Stimulated activated CD4-positive, alpha-beta T cell treated with anti-CD3 and anti-CD28 coated beads, Interleukin-1b, Interleukin-23, amount 100 ng/mL, for 1 hour (primary cell): ENCODE measurements at regions not wholly inside any gene's neighbourhood (a gene's known extent, or its start where the extent isn't known, plus 50 kb on each side); places are given as distances from the start of the nearest gene placed in this dataset.

Source experiments
- DNase-seq, 2 donors: peaks; one replicate each; pipeline ENCODE4 v3.0.0-alpha.2; 2020; ENCODE audit warnings: low read depth in 2 of 2

DNA sequence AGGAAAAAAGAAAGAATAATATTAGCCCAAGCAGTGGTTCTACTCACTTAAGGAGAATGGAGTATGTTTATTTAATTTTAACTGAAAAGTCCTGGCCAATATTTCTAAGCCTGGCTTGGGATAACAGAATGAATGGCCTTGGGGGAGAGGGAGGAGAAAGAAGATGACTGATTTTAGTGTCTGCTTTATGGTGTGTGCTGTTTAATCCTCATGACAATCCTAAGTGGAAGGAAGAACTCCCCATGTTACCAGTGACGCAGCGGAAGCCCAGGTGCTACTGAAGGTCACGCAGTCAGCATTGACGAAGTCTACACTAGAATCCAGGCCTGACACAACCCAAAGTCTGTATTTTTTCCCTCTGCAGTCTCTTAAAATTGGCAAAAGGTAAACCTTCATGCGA, 50.5 kb downstream of the PALM2AKAP2 start:
- no peak for DNase-seq

DNA sequence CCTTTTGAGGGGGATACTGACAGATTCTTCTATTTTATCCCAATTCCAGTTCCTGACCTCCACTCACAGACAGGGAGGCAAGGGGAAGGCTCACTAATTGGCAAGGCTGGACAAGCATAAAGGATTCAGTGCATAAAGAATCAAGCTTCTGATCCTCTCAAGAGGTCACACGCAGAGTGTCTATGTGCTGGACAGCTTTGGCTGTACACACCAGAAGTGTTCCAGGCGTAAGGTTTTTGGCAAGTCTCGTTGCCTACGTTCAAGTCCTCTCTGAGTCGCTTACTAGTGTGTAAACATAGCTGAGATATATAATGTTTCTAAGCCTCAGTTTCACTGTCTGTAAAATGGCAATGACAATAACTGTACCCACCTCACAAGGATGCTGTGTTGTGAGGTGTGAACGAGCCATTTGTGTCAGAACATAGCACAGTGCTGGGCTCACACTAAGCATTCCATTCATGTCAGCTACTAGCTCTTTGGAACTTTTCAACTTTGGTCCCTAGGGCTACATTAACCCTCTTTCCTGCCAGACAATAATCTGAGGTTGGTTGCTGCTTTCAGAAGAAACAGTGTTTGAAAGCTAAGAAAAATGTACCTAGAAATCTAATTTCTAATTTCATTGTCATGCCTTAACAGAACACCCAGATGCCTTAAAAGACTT, 52.1 kb downstream of the PALM2AKAP2 start:
- no peak for DNase-seq

DNA sequence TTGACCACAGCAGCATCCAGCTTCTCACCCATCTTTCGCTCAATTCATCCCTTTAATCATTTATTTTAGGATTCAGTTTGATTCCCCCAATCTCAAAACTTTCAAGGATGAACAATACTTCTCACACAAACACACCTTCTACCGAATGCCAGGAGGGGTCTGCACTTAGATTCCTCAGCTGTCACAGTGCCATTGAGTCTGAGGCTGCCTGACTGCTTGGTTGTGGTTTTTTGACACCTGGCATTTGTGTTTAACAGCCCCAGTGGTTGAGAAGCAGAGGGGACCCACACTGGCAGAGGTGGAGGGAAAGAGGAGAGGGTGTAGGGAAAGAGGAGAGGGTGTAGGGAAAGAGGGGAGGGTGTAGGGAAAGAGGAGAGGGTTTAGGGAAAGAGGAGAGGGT, 54.9 kb downstream of the PALM2AKAP2 start:
- no peak for DNase-seq

DNA sequence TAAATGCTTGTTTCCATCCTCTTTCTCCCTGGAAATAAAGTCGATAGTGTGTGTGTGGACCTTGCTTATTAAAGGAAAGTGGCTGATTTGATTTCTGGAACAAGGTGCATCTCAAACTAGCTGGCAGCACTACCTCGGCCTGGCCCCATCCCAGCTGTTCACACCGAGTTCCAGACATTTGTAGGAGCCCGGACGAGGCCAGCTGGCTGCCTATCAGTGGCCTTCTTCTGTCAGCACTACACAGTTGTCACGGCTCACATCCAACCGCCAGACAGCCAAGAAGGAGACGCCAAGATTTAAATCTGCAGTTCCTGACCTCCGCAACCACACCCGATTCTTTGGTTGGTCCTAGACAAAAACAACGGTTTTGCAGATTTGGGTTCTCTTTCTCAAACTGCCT, 63.6 kb downstream of the PALM2AKAP2 start:
- no peak for DNase-seq

DNA sequence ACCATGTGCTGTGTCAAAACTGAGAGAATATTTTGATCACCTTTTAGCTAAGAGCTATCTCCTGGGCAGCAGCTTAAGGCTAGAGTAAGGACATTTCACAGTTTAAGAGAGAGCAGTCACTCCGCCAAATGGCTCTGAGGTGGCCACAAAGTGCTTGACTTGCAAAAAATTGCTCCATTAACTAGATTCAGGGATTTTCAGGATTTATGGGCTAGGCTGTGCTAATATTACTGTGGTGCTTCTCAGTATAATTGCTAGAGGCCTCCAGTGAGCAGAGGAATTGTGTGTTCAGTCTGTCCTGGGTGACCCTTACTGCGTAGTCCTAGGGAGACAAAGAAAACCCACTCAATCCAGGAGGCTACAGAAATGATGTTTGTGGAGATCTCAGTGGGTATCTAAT, 65.2 kb downstream of the PALM2AKAP2 start:
- no peak for DNase-seq

DNA sequence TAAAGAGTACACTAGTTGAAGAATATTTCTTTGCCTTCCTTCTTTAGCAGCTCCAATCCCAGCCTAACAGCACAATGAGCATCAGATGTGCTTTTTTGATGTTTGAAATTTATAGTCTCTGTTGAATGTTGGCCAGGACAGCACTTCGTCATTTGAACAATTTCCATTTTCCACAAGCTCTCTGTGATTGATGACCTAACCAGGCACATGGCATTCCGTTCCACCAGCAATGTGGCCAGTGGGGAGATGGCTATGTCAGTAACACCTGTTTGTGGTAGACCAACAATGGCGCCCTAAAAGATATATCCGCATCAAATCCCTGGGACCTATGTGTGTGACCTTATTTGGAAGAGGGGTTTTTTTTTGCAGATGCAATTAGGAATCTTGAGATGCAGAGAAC, 66.8 kb downstream of the PALM2AKAP2 start:
- DNase-seq, result no peak

DNA sequence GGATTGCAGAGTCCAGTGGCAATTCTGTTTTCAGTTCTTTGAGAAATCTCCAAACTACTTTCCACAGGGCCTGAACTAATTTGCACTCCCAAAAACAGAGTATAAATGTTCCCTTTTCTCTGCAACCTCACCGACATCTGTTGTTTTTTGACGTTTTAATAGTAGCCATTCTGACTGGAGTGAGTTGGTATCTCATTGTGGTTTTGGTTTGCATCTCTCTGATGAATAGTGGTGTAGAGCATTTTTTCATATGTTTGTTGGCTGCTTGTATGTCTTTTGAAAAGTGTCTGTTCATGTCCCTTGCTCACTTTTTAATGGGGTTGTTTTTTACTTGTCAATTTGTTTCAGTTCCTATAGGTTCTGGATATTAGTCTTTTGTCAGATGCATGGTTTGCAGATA, 72.6 kb downstream of the PALM2AKAP2 start:
- DNase-seq, result no peak

DNA sequence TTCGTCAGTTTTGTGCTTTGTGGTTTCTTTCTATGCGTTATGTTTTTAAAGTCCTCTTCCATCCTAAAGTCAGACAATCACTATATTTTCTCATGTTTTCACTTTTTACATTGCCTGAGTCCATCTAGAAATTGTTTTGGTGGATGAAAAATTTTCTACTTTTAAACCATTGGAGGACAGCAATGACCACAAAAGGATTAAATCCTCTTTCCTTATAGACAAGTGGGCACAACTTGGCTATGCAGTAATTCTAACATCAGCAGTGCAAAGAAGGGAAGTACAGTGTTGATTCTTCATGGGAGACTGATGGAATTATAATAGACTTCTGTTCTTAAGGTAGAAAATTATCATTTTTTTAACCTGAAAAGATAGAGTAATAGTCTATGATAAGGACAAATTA, 75.5 kb downstream of the PALM2AKAP2 start:
- DNase-seq, result no peak

DNA sequence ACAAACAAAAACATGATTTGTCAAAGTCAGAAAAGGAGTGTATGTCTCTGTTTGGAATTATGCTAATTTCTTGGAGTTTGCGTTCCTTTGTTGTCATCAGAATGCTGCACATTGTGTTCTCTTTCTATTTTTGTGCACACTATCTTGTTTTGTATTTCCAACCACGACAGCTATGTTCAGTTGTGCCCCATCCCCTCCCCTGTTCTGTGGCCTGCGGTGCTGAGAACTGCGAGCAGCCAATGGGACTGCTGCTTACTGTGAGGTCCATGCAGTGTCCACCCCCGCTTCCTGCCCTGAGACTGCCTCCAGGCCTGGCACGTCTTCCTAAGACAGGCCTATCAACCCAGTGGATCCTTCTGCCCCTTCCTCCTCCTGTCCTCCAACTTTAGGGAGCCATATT, 76.8 kb downstream of the PALM2AKAP2 start:
- DNase-seq, result no peak

DNA sequence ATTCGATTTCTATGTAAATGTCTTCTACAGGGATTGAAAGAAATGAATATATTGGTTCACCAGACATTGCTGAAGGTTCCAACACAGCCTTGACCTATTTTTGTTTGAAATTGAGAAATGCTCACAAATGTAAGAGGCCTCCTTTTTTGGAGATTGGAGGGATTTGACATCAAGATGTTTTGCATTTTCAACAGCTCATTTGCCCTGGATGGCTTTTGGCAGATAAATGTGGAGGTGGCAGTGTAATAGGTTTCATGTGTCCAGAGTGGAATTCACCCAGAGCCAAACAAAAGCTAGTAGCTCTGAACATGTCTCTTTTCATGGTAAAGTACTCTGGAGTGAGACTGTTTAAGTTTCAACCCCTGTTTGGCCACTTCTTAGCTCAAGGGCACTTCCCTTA, 77.3 kb downstream of the PALM2AKAP2 start:
- no peak for DNase-seq

DNA sequence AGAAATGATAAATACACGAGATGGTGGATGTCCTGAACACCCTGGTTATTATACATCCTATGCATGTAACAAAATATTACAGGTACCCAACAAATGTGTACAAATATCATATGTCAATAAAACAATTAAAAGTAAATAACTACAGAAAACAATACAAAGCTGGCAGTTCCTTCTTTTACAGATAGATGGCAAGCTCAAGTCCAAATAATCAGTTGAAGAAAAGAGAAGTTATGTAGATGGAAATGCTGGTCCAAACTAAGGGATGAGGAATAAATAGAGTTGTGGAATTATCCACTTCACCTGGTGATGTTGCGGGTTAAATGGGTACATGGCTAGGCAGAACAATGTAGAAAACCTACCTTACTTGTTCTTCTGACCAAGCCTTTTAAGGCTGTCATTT, 79.4 kb downstream of the PALM2AKAP2 start:
- no peak for DNase-seq

DNA sequence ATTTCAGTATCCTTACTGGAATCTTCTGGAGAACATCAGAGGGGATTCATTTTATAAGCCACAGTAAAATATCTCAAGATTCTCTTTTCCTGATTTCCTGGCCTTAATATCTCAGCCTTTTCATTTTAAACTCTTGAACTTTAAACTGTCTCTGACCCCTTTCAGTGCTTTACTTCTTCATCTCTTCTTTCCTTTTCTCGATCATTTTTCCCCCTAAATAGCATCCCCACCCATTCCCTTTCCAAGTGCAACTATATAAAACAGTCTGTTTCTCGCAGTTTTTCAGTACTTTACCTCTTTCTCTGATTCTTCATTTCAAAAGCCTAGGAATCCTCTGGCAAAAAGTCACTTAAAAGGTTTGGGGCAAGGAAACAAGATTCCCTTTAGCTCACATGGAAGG, 80.5 kb downstream of the PALM2AKAP2 start:
- no peak for DNase-seq

DNA sequence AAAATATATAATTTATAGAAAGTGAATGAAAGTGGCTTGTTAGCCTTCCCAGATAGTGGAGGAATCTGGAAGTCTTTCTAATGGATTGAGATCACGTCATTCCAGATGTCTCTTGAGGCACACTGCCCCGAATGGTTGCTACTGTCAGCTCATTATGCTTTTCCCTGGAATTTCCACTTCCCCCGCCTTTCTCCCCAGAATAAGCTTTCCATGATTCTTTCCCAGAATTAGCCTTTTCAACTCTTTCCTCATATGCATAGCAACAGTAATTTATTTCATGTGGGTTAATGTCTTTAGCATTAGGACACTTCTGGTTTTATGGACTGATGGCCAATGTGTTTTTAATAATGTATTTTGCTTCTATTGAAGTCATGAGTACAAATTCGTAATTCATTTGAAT, 81.5 kb downstream of the PALM2AKAP2 start:
- no peak for DNase-seq

DNA sequence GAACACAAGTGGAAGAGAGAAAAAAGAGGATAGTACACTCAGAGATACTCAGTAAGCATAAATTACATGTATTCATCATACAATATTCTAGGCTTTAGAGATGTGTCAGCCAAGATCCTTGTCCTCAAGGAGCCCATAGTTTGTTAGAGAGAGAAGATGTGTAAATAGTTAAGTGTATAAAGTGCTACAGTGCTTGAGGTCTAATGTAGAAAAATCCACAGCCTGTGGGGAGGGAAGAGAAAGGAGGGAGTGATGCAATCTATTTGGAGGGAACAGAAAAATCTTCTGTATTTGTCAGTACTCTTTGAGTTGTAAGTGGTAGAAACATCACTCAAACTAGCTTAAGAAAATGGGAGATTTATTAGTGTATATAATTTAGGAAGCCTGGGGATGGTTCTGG, 81.9 kb downstream of the PALM2AKAP2 start:
- DNase-seq, result no peak

DNA sequence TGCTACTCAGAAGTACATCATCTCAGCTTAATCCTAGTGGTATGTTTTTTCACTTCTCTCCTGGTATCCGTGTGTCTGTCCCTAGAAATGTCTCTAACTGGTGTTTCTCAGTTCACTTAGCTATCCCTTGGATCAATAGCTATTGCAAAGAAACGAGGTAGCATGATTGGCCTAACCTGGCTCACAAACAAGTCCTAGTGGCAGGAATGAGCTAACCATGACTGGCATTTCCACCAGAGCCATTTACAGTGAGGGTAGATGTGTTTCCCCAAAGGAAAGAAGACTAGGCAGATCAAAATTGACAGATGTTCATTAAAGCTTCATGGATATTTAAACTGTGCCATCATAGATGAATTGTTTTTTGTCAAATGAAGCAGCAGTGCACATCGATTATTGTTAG, 82.5 kb downstream of the PALM2AKAP2 start:
- DNase-seq, result no peak

DNA sequence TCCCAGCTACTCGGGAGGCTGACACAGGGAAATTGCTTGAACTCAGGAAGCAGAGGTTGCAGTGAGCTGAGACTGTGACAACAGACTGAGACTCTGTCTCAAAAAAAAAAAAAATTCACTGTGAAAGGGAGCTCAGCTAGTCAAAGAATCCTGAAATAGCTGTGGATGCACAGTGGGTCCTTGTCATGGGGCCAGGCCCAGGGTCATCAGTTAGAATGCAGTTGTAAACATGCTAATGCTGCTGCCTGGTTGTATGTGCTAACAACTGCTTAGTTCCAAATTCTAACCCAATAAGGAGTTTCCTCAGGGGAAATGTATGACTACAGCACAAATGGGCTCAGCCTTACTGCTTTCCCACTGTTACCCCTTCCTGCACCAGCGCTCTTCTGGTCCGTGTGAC, 84.0 kb downstream of the PALM2AKAP2 start:
- DNase-seq, result no peak

DNA sequence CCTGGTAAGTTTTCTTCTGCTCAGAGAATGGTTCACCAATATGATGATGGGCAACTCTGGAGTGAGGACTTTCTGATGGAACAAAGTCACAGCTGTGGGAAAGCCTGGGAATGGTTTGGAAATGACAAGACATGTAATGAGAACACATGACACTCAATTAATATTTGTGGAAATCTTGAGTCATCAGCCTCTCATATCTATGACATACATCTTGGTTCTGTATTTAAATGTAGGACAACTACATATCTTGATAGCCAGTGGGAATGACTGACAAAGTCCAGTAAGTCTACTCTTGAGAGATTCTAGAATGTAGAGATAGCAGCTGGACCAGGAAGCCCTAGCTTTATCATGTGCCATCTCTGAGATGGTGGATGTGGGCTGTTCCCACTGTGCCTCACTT, 85.5 kb downstream of the PALM2AKAP2 start:
- no peak for DNase-seq

DNA sequence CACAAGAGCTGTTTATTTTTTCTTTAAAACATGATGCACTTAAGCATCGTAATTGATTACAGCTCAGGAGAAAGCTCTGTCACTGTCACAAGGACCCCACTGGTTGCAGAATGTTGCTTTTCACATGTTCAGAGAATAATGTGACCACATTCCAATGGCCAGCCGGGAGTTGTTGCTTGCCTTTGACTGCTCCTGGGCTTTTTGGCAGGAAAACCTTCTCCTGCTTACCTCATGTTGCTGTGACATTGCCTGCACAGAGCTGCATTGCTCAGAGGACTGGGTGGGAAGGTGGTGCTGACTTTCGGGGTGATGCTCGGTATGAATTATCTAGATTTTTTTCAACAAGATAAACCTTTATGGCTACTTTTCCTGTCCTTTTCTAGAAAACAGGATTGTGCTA, 88.2 kb downstream of the PALM2AKAP2 start:
- DNase-seq, result no peak

DNA sequence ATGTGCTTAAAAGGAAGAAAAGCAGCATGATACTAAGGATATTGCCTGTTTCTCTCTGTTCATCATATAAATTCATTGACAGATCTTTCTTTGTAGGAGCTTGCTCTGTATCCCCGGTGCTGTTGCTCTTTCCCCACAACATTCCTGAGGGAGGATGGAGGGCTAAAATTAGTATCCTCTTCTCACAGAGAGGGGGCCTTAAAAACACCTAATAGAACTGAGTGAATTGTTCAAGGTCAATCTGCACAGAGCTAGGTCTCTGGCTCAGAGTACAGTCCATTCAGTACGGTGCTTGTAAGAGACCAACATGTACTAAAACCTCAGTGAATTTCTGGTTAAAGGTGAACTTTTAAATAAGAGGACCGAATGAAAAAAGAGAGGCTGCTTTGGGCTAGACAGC, 88.7 kb downstream of the PALM2AKAP2 start:
- DNase-seq, result no peak

DNA sequence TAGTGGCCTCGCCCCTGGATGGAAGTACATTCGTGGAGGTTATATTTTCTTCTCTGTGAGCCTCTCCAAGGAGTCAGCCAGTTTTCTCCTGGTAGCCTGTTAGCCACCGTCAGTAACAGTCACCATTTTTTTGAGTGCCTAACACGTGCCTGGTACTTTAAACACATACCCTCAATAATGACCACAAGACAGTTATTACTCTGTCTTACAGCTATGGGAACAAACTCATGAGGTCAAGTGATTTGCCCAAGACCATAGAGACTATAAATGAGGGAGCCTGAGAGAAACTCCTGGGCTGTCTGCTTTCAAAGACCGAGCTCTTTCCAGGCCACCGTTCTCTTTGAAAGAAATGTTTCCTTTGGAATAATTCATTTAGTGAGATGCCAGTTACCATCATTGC, 90.4 kb downstream of the PALM2AKAP2 start:
- no peak for DNase-seq

DNA sequence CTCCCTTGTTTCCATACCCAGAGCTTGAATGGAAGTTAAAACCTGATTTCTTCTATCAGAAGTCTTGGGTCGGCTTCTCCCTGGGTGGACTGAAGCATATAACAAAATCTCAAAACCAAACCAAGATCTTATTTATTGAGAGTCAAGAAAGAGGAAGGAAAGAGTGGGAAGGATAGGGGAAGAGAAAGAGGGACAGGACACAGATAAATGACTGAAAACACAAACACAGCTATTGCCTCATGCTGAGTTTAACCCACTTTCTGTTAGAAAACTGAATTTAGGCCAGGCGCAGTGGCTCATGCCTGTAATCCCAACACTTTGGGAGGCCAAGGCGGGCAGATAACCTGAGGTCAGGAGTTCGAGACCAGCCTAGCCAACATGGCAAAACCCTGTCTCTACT, 92.9 kb downstream of the PALM2AKAP2 start:
- DNase-seq, result no peak

DNA sequence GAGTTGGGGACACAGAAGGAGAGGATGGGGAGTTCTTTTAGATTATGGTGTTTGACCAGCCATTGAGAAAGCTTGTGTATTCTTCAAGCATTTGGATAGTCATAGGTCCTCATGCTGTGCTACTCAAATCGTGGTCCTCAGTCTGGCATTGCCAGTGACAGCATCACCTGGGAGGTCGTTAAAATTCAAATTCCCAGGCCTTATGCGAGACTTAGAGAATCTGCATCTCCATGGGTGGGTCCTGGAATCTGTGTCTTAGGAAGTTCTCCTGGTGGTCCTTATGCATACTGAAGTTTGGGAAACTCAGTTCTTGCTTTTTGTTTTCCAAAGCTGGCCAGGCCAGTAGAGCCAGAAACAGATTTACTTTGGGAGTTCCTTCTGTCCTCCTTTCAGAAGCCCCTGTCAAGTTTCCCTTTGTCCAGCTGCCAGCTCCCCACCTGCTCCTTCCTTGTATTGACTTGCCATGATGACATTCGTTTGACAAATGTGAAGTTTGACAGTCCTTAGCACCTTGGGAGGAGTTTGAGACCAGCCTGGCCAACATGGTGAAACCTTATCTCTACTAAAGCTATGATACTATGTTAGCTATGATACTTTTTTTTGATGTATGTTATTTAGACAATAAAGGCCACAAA, 95.6 kb downstream of the PALM2AKAP2 start:
- no peak for DNase-seq

DNA sequence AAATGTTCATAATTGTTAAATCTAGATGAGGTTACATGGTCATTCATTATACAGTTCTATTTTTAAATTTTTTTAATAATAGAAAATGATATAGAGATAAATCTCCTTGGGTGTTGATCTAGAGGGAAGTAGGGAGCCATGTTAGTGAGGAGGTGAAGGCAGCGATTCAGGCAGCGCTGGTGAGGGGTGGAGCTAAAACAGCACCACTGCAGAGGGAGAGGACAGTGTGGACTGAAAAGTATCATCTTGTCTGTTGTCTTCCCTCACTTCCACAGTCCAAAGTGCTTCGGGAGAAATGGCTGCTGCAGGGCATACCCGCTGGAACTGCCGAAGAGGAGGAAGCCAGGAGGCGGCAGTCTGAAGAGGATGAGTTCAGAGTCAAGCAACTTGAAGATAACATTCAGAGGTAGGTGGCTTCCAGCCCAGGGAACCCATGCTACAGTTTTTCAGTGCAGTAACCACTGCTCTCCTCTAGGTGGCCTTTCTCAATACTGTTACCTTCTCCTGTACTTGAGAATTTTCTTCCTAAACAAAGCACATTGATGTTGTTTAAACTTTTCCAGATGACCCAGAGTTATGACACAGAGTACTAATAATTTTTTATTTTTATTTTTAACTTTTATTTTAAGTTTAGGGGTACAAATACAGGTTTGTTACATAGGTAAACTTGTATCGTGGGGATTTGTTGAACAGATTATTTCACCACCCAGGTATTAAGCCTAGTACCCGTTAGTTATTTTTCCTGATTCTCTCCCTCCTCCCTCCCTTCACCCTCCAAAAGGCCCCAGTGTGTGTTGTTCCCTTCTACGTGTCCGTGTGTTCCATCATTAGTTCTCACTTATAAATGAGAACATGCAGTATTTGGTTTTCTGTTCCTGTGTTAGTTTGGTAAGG, 100.5 kb downstream of the PALM2AKAP2 start:
- no peak for DNase-seq
